Epidermal melanocyte (primary cell): ENCODE measurements at regions not wholly inside any gene's neighbourhood (a gene's known extent, or its start where the extent isn't known, plus 50 kb on each side); places are given as distances from the start of the nearest gene placed in this dataset.

Source experiments
- DNase-seq: peaks from one replicate; pipeline ENCODE4 v3.0.0; 2011; ENCODE audit warnings: low spot score; ENCODE audit not compliant: insufficient read length

- DNase-seq: no peak
Measured at GRCh38 chr6:155701342-155701741, 245.7 kb upstream of the NOX3 start.

- DNase-seq: no peak
Measured at GRCh38 chr6:155695495-155695894, 239.9 kb upstream of the NOX3 start.

GRCh38 chr6:155694419-155694790 is 238.8 kb upstream of the NOX3 start:
- DNase-seq: no peak

GRCh38 chr6:155693573-155694418 is 238.2 kb upstream of the NOX3 start:
- no peak for DNase-seq

- DNase-seq: no peak
Measured at GRCh38 chr6:155690820-155691219, 235.2 kb upstream of the NOX3 start.

- DNase-seq: no peak
Measured at GRCh38 chr6:155687645-155688044, 232.0 kb upstream of the NOX3 start.

GRCh38 chr6:155684416-155685196 is 229.0 kb upstream of the NOX3 start:
- DNase-seq: no peak

GRCh38 chr6:155678361-155678760 is 222.7 kb upstream of the NOX3 start:
- DNase-seq: no peak

- DNase-seq: no peak
Measured at GRCh38 chr6:155676346-155676745, 220.7 kb upstream of the NOX3 start.

- no peak for DNase-seq
Measured at GRCh38 chr6:155670655-155671054, 215.0 kb upstream of the NOX3 start.

- no peak for DNase-seq
Measured at GRCh38 chr6:155660251-155660977, 204.8 kb upstream of the NOX3 start.

GRCh38 chr6:155656024-155656423 is 200.4 kb upstream of the NOX3 start:
- DNase-seq: no peak

- DNase-seq: no peak
Measured at GRCh38 chr6:155654474-155654873, 198.8 kb upstream of the NOX3 start.

GRCh38 chr6:155648301-155648700 is 192.7 kb upstream of the NOX3 start:
- DNase-seq: no peak

GRCh38 chr6:155647354-155647753 is 191.7 kb upstream of the NOX3 start:
- DNase-seq: no peak

- no peak for DNase-seq
Measured at GRCh38 chr6:155646443-155646842, 190.8 kb upstream of the NOX3 start.

GRCh38 chr6:155645325-155645724 is 189.7 kb upstream of the NOX3 start:
- no peak for DNase-seq

GRCh38 chr6:155641603-155642002 is 186.0 kb upstream of the NOX3 start:
- no peak for DNase-seq

GRCh38 chr6:155638200-155638599 is 182.6 kb upstream of the NOX3 start:
- DNase-seq: no peak

- DNase-seq: no peak
Measured at GRCh38 chr6:155635416-155635815, 179.8 kb upstream of the NOX3 start.

GRCh38 chr6:155630085-155630484 is 174.4 kb upstream of the NOX3 start:
- no peak for DNase-seq

GRCh38 chr6:155629652-155630051 is 174.0 kb upstream of the NOX3 start:
- no peak for DNase-seq
